ENCODE measurements at regions not wholly inside any gene's neighbourhood (a gene's known extent, or its start where the extent isn't known, plus 50 kb on each side); places are given as distances from the start of the nearest gene placed in this dataset.

- DNase-seq (ENCODE audit: low spot score): no peak
Observed at GRCh38 chr1:29708381-29708780, 472.1 kb downstream of the PTPRU start.

GRCh38 chr1:29707796-29708195 is 471.5 kb downstream of the PTPRU start:
- DNase-seq (ENCODE audit: low spot score): no peak

GRCh38 chr1:29706936-29707335 is 470.6 kb downstream of the PTPRU start:
- DNase-seq (ENCODE audit: low spot score): peak; percentile 39

- no peak for DNase-seq (ENCODE audit: low spot score)
Observed at GRCh38 chr1:29704430-29704829, 468.1 kb downstream of the PTPRU start.

- DNase-seq (ENCODE audit: low spot score): peak; percentile 50
Observed at GRCh38 chr1:29703596-29704370, 467.5 kb downstream of the PTPRU start.

GRCh38 chr1:29700491-29700890 is 464.2 kb downstream of the PTPRU start:
- no peak for DNase-seq (ENCODE audit: low spot score)

- DNase-seq (ENCODE audit: low spot score): no peak
Observed at GRCh38 chr1:29698626-29699025, 462.3 kb downstream of the PTPRU start.

- DNase-seq (ENCODE audit: low spot score): peak; percentile 19
Observed at GRCh38 chr1:29698033-29698432, 461.7 kb downstream of the PTPRU start.

- no peak for DNase-seq (ENCODE audit: low spot score)
Observed at GRCh38 chr1:29697391-29697780, 461.1 kb downstream of the PTPRU start.

- no peak for DNase-seq (ENCODE audit: low spot score)
Observed at GRCh38 chr1:29696656-29697390, 460.5 kb downstream of the PTPRU start.

- DNase-seq (ENCODE audit: low spot score): no peak
Observed at GRCh38 chr1:29695803-29696202, 459.5 kb downstream of the PTPRU start.

GRCh38 chr1:29695036-29695435 is 458.7 kb downstream of the PTPRU start:
- DNase-seq (ENCODE audit: low spot score): no peak

GRCh38 chr1:29691499-29691898 is 455.2 kb downstream of the PTPRU start:
- no peak for DNase-seq (ENCODE audit: low spot score)

GRCh38 chr1:29690156-29690555 is 453.8 kb downstream of the PTPRU start:
- DNase-seq (ENCODE audit: low spot score): no peak

GRCh38 chr1:29689372-29690030 is 453.2 kb downstream of the PTPRU start:
- DNase-seq (ENCODE audit: low spot score): no peak

- DNase-seq (ENCODE audit: low spot score): peak; percentile 56
Observed at GRCh38 chr1:29688471-29689365, 452.4 kb downstream of the PTPRU start.

- no peak for DNase-seq (ENCODE audit: low spot score)
Observed at GRCh38 chr1:29687601-29688244, 451.4 kb downstream of the PTPRU start.

GRCh38 chr1:29687166-29687565 is 450.8 kb downstream of the PTPRU start:
- no peak for DNase-seq (ENCODE audit: low spot score)

- no peak for DNase-seq (ENCODE audit: low spot score)
Observed at GRCh38 chr1:29686012-29686930, 449.9 kb downstream of the PTPRU start.

- no peak for DNase-seq (ENCODE audit: low spot score)
Observed at GRCh38 chr1:29685387-29685786, 449.1 kb downstream of the PTPRU start.

All from SW480 (cell line).